HL-60/S4 treated with retinoic acid at 250 ng/mL for 4 days and 3 days (cell line): ENCODE measurements at regions not wholly inside any gene's neighbourhood (a gene's known extent, or its start where the extent isn't known, plus 50 kb on each side); places are given as distances from the start of the nearest gene placed in this dataset.

ENCODE experiments used
- in situ Hi-C: fragments of 300-500 bp; cut with MboI; formaldehyde crosslinking; loops from 2 replicates; pipeline ENCODE4 v1.7.0; 2022; ENCODE audit warnings: low sequenced_read_pairs

DNA sequence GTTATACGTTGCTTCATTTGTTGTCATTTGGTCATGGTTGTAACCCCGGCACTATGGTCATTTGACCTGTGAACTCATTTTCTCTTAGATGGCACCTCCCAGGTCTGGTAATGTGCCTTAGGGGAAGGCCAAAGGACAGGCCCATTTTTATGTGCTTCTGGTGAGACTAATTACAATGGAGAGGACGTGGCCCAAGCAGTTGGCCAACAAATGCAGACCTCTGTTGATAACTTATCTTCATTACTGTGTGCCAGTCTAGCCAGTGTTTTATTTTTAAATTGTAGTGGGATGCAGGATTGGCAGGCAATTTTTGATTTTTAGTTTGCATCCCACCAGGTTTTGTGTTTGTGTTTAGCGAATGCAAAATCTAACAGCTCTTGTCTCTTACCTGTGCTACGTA lies 321.5 kb upstream of the AKR1E2 start:
- in situ Hi-C loops, result no loop called here

DNA sequence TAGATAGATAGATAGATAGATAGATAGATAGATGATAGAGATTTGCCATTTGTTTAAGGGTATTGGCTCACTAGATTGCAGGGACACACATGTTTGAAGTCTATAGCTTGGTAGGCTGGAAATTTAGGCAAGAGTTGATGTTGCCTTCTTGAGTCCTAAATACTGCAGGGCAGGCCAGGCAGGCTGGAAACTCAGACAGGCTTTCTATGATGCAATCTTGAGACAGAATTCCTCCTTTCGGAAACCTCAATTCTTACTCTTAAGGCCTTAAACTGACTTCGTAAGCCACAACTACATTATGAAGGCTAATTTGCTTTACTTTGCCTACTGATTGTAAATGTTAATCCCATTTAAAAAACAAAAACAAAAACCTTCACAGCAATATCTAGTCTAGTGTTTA lies 322.9 kb upstream of the AKR1E2 start:
- in situ Hi-C loops, result no loop called here

DNA sequence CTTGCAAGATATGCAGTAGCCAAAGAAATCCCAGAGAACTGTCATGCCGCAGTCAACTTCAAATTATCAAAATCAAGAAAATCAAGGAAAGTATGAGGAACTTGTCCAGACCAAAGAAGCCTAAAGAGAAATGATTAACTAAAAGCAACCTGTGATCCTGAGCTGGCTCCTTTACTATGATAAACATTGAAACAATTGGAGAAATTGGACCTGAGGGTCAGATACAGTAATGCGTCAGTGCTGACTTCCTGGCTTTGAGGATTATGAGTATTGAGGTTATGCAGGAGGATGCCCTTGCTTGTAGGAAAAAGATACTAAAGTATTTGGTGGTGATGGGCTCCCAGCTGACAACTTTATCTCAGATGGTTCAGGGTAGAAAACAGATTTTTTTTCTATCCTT lies 324.7 kb upstream of the AKR1E2 start:
- in situ Hi-C loops, result no loop called here

DNA sequence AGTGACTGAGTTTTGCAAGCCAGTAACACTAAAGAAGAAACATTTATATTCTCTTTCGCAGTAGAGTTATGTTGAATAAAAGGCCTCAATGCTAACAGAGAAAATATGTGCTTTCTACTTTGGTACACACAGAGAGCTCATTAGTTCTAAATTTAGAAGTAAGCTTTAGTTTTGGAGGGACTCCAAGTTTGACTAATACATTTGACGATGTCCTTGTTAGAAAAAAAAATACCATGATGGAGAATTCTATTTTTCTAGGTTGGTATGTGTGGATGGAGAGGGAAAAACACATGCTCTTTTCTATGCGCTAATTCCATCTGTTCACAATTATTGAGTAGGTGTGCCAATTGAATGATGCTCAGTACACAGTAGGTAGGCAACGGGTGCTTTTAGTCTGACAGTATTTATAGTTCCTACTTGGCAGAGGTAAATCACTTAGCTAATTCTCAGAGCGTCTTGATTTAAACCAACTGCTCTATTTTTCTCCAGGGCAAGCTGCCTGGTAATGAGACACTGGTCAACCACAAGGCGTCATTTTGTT lies 327.2 kb upstream of the AKR1E2 start:
- in situ Hi-C loops, result no loop called here

DNA sequence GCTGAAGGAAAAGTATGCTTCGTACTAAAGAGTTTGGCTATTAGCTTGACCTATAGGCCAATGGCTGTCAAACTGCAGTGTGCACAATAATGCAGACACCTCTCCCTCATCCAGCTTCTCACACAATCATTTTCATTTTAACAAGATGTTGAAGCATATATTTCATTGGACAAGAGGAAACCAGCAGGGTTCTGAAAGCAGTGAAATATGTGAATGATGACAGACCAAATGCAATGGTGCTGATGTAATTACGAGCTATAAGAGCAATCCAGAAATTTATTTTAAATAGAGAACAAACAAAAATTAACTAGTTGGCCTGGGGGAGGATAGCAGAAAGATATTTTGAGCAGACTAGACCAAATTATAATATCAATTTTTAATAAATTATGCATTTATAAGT lies 331.5 kb upstream of the AKR1E2 start:
- in situ Hi-C loops, result no loop called here

DNA sequence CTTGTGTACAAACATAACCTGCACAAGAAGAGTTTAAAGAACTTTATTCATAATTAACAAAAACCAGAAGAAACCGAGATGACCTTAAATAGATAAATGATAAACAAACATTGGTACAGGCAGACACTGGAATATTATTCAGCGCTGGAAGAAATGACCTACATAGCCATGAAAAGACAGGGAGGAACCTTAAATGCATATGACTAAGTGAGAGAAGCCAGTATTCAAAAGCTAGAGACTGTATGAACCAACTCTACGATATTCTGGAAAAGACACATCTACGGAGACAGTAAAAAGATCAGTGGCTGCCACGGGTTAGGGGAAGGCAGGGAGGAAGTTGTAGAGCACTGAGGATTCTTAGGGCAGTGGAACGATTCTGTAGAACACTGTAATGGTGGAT lies 333.8 kb upstream of the AKR1E2 start:
- in situ Hi-C loops, result no loop called here

DNA sequence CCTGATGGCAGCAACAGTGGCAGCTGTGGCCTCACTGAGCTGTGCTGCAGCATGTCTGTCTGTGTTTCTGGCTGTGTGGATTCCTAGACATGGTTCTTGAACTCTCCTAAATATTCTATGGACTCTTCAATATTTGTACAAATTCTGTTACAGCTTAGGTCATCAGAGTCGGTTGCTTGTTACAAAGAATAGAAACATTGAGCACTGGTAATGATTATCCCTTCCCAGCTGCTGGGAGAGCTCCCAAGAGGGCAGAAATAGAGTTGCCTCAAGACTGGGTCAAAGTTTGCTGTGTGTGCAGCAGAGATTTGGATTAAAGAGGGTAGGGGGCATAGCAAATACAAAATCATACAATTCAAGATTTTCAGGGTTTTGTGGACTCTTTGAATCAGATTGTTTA lies 337.1 kb upstream of the AKR1E2 start:
- in situ Hi-C loops, result no loop called here

DNA sequence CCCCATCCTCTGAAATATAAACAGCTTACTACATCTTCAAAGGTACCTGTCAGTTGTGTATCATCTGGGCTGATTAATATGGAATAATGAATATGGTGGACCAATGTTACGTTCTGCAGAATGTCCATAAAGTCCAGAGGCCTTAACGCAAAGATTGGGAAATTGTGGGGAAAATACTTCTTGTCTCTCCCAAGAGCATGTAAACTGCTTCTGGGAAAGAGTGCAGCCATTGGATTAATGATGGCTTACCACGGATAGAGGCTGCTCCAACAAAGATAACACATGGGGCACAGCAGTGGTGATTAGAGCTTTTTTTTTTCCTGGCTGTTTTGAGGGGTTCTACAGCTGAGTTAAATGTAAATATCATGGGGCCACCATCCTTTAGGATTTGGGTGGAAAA lies 340.4 kb upstream of the AKR1E2 start:
- in situ Hi-C loops, result no loop called here

DNA sequence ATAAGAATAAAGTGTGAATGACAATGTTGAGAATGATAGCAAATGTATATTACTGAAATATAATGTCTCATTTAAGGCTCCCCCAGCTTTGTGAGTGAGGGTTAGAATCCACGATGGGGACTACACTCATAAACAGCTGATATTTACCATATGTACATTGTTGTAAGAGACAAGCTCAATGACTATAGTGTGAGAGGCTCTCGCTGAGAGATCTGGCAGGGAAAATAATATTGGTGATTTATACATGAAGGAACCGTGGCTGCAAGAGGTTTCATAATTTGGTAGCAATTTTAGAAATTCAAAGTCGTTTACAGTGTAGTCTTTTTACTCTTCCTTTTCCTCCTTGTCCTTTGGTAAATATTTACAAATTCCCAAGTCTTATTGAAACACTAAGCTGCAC lies 342.2 kb upstream of the AKR1E2 start:
- in situ Hi-C loops, result no loop called here

DNA sequence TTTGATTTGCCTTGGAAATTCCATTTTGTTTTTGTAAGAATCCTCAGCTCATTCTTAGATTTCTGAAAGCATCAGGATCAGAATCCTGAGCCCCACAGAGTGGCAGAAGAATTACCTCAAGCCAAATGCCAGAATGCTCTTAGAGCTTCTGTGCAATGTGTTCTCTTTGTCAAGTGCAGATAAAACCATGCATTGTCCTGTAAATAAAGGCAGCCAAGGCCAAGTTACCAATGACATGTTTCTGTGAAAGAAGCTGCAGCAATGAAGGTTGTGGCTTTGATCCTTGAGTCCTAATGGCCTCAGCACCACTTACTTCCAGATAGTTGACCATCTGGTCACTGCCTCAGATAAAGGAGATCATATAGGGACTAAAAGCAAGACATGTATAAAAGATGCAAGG lies 343.3 kb upstream of the AKR1E2 start:
- in situ Hi-C loops, result no loop called here

DNA sequence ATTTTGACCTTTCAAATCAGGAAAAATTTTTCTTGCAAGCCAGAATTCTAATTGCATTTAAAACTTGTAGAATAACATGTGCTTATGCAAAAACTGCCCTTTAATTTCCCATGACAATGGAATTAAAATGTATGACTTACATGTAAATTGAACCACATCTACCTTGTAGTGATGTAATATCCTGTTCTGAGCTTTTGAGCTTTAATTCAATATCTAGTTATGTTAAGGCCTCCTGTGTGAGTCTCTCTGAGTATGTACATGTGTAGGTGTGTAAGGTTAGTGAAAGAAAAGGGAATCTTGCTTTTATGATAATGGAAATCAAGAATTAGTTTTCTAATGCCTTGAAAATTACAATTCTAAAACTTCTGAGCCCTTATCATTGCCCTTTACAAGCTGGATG lies 344.8 kb upstream of the AKR1E2 start:
- in situ Hi-C loops, result no loop called here

DNA sequence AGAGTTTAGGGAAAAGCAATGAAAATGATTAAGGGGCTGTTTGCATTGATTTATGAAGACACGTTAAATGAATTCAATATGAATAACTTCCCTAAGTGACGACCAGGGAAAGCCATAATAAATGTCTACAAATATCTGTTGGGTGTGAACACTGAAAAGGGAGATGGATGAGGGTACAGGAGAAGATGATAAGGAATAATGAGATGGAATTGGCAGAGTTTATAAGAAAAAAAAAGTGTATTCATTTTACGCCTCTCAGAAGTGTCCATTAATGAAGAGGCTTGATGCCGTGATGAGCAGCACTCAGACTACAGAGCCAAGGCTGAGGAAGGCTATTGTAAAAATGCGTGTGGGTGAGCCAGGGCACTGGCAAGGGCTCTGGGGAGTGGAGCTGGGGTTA lies 346.7 kb upstream of the AKR1E2 start:
- in situ Hi-C loops, result no loop called here

DNA sequence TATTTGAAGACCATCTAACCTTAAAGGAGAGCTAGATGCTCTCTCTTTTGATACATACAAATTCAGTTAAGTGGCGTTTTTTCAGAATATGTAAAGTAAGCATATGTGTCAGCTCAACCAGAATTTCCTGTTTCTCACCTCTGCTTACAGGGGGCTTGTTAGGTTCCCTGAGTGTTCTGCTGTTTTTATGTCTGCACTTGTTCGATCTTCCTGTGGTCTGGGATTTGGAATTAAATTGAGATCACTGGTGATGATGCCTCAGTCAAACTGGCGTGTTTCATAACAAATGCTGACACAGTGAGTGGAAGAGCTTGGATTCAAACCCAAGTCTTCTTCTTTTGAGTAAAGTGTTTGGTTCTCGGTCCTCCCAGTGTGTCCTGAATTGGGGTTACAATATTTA lies 348.3 kb upstream of the AKR1E2 start:
- in situ Hi-C loops, result no loop called here

DNA sequence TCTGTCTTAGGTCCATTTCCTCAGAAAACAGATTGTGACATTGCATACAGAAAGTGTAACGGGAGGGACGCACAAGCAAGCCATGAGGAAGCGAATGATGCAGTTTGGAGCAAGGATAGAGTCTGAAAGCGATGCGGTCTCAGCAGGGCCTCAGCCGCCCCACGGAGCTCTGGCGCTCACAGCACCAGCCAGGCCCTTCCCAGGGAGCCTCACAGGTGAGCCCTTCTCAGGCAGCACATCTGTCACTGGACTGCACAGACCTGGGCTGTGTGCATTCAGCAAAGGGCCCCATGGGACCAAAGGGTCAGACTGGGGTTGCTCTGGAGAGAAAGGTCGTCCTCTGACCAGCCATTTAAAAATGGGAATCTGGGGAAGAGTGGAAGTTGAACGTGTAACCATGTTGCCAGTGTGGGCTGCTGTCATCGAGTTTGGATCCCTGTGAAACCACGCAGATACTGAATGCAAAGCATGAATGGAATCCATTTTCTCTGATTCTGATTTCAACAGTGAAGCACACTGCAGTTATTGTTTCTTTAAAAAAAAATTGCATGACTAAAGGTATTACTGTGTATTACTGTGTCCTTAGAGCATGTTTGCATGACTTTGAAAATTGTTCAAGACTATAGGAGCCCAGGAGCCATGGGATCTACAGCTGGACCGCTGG lies 350.0 kb upstream of the AKR1E2 start:
- in situ Hi-C loops, result no loop called here

DNA sequence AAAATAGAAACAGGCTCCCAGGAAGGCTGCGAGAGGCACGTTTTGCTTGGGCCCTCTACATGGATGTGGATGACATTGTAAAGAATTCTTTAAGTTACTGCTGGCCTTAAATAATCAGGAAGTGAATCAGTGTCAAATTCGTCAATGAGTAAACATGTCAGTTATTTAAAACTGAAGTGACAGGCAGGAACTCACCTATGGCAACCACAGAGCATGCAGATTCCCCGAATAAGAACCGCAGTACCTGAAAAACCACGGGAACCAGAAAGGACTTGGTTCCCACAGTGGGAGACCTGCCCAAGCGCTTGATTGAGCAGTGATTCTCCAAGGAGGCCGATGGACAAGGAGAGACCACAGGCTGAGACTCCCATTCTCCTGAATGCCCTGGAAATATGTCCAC lies 351.2 kb upstream of the AKR1E2 start:
- in situ Hi-C loops, result no loop called here

DNA sequence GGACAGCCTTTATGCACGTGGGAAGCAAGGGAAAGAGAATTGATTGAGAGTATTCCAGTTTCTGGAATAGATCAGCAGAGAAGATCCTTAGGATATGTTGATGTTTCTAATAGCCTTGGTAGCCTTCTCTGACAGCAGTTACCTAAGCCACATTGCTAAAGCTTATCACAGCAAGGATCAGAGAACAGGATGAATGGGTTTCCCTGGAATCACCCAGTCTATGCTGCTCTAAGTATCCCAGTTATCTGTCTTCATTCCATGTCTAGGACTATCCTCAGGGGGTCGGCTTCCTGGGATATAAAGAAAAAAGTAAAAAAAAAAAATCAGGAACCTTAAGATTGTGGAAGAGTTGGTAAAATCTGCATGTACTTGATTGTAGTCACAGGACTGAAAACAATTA lies 352.0 kb upstream of the AKR1E2 start:
- in situ Hi-C loops, result no loop called here

DNA sequence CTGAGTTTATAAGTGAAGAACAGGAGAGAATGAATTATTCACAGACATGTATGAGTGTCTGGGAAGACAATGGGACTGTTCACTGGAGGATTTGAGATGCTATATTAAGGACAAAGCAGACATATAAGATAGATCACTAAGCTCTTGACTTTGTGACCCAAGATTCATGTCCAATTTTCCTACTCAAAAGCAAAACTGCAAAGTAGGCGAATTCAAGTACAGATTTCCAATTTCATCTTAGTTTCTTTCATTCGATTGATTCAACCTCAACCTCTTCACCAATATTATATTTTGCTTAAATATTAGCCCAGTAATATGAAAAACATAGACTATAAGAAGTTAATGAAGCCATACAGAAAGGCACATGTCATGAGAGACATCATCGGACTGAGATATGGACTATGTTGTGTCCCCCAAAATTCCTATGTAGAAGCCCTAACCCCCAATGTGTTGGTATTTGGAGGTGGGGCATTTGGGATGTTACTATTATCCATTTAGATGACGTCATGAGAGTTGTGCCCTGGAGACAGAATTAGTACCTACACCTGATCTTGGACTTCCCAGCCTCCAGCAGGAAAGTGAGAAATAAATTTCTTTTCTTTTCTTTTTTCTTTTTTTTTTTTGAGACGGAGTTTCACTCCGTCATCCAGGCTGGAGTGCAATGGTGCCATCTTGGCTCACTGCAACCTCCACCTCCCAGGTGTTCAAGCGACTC lies 353.7 kb upstream of the AKR1E2 start:
- in situ Hi-C loops, result no loop called here

DNA sequence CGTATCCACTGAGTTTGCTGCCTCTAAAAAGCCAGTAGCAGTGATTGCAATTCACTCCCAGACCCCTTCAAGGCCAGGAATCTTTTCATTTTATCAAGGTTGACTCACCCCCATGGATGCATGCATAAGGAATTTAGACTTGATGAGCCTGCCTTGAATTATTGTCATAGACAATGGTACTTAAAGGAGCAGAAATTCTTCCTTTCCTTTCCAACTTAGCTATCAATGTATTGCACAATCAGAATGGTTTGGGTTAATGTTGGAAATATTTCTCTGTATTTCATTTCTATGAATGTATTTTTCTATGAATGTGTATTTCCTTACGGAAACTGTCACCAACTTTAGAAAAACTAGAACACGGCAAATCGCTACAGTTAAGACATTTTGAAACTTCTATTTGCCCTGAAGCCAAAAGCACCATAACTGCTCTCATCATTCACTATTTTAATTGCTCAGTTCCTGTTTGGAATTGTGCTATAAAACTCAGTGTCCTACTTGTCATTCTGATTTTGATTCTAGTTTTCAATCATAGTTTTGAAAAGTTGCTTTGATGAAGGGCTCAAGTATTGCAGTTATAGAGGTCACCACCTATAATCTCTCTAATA lies 355.7 kb upstream of the AKR1E2 start:
- in situ Hi-C loops, result no loop called here

DNA sequence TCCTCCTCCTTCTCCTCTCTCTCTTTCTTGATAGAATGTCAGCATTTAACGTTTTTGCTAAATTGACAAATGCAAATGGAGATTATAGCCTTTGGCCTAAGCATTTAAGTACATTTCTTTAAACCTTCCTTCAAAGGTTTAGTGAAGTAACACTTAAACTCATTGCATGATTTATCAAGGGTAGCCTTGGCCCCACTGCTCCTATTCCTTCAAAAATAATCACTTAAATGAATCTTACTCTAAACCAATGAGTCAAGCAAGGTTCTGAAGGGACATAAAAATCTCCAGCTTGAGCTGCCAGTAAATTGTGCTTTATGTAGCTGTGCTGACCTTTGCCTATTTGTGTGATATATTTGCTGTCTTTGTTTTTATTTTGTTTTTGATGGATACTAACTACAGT lies 358.5 kb upstream of the AKR1E2 start:
- in situ Hi-C loops, result no loop called here

DNA sequence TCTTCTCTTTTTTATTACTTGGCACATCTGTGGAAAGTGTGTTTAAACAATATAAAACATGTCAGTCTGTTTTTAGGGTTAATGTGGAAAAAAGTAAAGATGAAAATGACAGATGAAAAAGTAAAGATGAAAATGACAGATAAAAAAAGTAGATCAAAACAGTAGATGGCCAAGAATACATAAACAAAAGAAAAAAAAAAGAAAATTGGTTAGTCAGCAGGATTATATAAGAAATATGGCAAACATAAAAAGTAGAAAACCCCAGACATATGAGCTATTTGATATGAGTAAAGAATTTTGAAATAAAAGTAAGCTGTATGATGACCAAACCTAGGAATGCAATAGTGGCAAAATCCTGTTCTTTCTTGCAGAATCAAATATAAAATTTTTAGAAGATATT lies 365.7 kb upstream of the AKR1E2 start:
- in situ Hi-C loops, result no loop called here

DNA sequence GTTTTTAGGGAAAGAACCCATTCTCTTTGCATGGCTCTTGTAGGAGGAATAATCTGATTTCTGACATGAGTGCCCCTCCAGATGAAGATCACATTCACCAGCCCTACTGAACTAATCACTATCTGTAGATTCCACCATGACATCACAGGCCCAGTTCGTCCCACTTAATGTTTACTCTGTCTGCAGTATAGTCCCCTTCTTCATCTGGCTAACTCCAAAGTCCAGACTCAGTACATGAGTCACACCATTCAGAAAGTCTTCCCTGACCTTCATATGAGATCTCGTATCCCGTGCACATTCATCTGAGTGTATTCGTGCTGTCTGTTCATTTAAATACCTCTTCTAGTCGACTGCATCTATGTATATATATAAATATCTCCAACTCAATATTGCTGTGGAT lies 366.5 kb upstream of the AKR1E2 start:
- in situ Hi-C loops, result no loop called here

DNA sequence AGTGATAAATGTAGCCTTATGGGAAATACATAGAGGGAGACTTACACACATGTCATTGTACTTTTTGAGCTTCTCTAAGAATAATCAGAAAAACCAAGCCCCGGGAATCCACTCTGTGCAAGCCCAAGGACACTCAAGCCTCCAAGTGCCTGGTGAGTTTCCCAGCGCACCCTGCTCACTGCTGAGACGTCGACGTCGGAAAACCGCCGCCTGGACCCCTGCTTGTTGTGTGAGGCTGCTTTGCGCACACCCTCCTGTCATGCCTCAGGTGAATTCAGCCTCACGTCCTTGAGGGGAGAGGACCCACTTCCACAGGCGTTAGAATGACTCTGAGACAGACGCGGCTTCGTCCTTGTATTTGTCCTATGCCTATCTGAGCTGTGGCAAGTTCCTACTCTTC lies 368.4 kb upstream of the AKR1E2 start:
- in situ Hi-C loops, result no loop called here
